GM21576 (cell line): ENCODE measurements at regions not wholly inside any gene's neighbourhood (a gene's known extent, or its start where the extent isn't known, plus 50 kb on each side); places are given as distances from the start of the nearest gene placed in this dataset.

Experiments used
- ATAC-seq: cut with Tn5 transposase; IDR thresholded peaks from one replicate; pipeline ENCODE4 v1.9.1; 2021; ENCODE audit warnings: mild to moderate bottlenecking, moderate library complexity; ENCODE audit not compliant: unreplicated experiment

DNA sequence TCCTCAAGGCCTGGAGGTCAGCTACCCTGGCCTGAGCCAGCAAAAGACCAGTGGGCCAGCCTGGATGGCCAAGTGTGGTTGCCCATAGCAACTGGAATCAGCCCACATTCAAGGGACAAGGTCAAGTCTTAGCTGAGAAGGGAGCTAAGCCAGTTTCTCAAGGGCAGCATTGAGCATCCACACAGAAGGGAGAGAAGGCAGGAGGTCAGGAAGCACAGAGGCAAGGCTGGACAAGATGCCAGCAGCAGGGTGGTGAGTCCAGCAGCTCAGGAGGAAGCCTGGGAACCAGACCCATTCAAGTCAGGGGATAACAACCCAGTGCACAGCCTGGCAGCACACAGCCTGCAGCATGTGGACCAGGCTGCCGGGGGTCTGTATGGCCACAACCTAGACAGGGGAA, 54.0 kb upstream of the ZMIZ1 start:
- ATAC-seq = no peak

DNA sequence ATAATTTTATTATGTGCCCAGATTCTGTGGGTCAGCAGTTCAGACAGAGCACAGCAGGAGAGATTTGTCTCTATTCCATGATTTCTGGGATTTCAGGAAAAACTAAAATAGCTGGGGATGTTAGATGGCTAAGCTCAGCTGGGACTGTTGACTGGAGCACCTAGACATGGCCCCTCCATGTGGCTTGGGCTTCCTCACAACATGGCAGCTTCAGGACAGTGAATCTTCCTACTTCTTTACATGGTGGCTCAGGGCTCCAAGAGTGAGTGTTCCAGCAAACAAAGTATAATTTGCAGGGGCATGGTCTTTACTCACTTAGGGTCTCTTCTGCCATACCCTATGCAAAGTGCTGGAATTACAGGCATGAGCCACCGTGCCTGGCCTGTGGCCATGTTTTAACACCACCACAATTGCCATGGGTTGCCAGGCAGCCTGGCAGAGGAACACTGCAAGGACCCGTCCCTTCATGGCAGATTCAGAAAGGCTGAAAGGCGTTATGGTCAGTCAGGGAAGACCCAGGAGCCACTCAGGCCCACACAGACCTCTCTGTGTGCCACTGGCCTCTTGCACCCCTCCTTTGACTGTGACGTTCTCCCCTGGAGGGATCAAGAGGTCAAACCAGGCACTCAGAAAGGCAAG, 50.8 kb upstream of the ZMIZ1 start:
- ATAC-seq = no peak

DNA sequence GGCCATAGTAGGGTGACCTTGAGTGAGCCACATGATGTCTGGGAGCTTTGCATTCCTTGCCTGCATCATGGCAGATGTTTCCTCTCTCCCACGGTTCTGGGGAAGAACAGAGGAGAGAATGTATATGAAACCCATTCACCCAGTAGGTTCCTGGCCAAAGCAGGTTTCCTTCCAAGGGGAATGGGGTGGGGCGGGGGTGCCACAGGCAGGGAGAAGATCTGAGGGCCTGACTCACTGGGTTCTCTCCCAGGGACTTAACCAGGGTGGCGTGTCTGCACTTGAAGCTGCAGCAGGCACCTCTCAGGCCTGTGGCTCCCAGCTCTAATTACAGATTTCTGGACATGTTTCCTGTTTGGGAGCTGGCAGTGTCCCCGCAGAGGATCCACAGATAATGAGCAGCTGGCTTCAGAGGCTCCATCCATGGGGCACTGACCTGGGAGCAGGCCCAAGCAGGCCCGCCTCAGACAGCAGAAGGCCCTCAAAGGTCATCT, 50.2 kb upstream of the ZMIZ1 start:
- ATAC-seq = no peak
